GM18873 (cell line): ENCODE measurements at regions not wholly inside any gene's neighbourhood (a gene's known extent, or its start where the extent isn't known, plus 50 kb on each side); places are given as distances from the start of the nearest gene placed in this dataset.

ENCODE experiments used
- ATAC-seq: cut with Tn5 transposase; IDR thresholded peaks from one replicate; pipeline ENCODE4 v1.9.1; 2021; ENCODE audit warnings: mild to moderate bottlenecking, moderate library complexity, moderate number of reproducible peaks; ENCODE audit not compliant: unreplicated experiment, low FRiP score

GRCh38 chr1:60757485-60757884, 324.9 kb upstream of the NFIA start:
- ATAC-seq = no peak

- ATAC-seq = no peak
Observed at GRCh38 chr1:60753036-60753900, 329.1 kb upstream of the NFIA start.

GRCh38 chr1:60751306-60751705, 331.1 kb upstream of the NFIA start:
- ATAC-seq = no peak

GRCh38 chr1:60747353-60747752, 335.0 kb upstream of the NFIA start:
- no peak for ATAC-seq

GRCh38 chr1:60746278-60746791, 336.0 kb upstream of the NFIA start:
- no peak for ATAC-seq

- ATAC-seq = no peak
Observed at GRCh38 chr1:60745484-60745883, 336.9 kb upstream of the NFIA start.

GRCh38 chr1:60742339-60742738, 340.0 kb upstream of the NFIA start:
- no peak for ATAC-seq

GRCh38 chr1:60740154-60740553, 342.2 kb upstream of the NFIA start:
- ATAC-seq = no peak

- ATAC-seq = no peak
Observed at GRCh38 chr1:60739729-60740128, 342.6 kb upstream of the NFIA start.

GRCh38 chr1:60732977-60733401, 349.4 kb upstream of the NFIA start:
- no peak for ATAC-seq

GRCh38 chr1:60731321-60731720, 351.0 kb upstream of the NFIA start:
- no peak for ATAC-seq

- no peak for ATAC-seq
Observed at GRCh38 chr1:60727552-60727951, 354.8 kb upstream of the NFIA start.

- ATAC-seq = no peak
Observed at GRCh38 chr1:60716472-60716871, 365.9 kb upstream of the NFIA start.

- no peak for ATAC-seq
Observed at GRCh38 chr1:60715970-60716369, 366.4 kb upstream of the NFIA start.

- ATAC-seq = no peak
Observed at GRCh38 chr1:60709426-60709825, 372.9 kb upstream of the NFIA start.

- no peak for ATAC-seq
Observed at GRCh38 chr1:60705026-60705425, 377.3 kb upstream of the NFIA start.

- ATAC-seq = no peak
Observed at GRCh38 chr1:60703155-60703554, 379.2 kb upstream of the NFIA start.

- no peak for ATAC-seq
Observed at GRCh38 chr1:60699325-60699724, 383.0 kb upstream of the NFIA start.

GRCh38 chr1:60697204-60697994, 385.0 kb upstream of the NFIA start:
- ATAC-seq = no peak

- ATAC-seq = no peak
Observed at GRCh38 chr1:60696512-60696911, 385.8 kb upstream of the NFIA start.

GRCh38 chr1:60695716-60696171, 386.6 kb upstream of the NFIA start:
- ATAC-seq = no peak
